NT2/D1 (cell line): ENCODE measurements at regions not wholly inside any gene's neighbourhood (a gene's known extent, or its start where the extent isn't known, plus 50 kb on each side); places are given as distances from the start of the nearest gene placed in this dataset.

Experiments used
- DNase-seq: peaks from one replicate; pipeline ENCODE4 v3.0.0-alpha.2; 2011; ENCODE audit warnings: low read depth, low spot score
- H3K27me3 ChIP-seq: 2 replicates; pipeline ENCODE4 v1.6.0; 2011; ENCODE audit warnings: mild to moderate bottlenecking; ENCODE audit not compliant: insufficient read length, insufficient read depth
- H3K36me3 ChIP-seq: 2 replicates; pipeline ENCODE4 v1.6.1; 2011; ENCODE audit warnings: mild to moderate bottlenecking, low read length, mixed read lengths; ENCODE audit not compliant: insufficient read depth, insufficient read length
- H3K4me1 ChIP-seq: 2 replicates; pipeline ENCODE4 v1.5.1; 2011; ENCODE audit not compliant: insufficient read depth, insufficient read length
- H3K4me3 ChIP-seq: 2 replicates; pipeline ENCODE4 v1.5.1; 2011; ENCODE audit warnings: low read depth; ENCODE audit not compliant: insufficient read length
- H3K9ac ChIP-seq: 2 replicates; pipeline ENCODE4 v1.6.0; 2011; ENCODE audit warnings: low read depth; ENCODE audit not compliant: insufficient read length
- H3K9me3 ChIP-seq: 2 replicates; pipeline ENCODE4 v1.5.1; 2011; ENCODE audit warnings: mild to moderate bottlenecking, low read length; ENCODE audit not compliant: insufficient read depth
- SUZ12 ChIP-seq: IDR thresholded peaks from 2 replicates; pipeline ENCODE4 v1.6.1; 2011; ENCODE audit not compliant: insufficient read length, insufficient read depth; ENCODE audit errors: extremely low read depth
- YY1 ChIP-seq: IDR thresholded peaks from 2 replicates; pipeline ENCODE4 v1.6.1; 2011; ENCODE audit not compliant: insufficient read length, insufficient read depth
- ZNF274 ChIP-seq: IDR thresholded peaks from 2 replicates; pipeline ENCODE4 v1.6.1; 2011; ENCODE audit warnings: mild to moderate bottlenecking, low read depth, low read length

- Histone ChIP-seq H3K9ac (no peak overlapping the region), H3K4me3 (no peak overlapping the region), H3K27me3 (no peaks in the 10 kb centered on the region), H3K9me3 (0 out of 2 replicates have a peak, but pooled peaks cover 5% of the 10 kb centered on the region), H3K4me1 (no peaks in the 10 kb centered on the region), H3K36me3 (no peaks in the 10 kb centered on the region)
- no peak for TF ChIP-seq SUZ12
- DNase-seq: no peak
Observed at GRCh38 chr5:68088302-68088701, 127.3 kb upstream of the PIK3R1 start.

- no peak for DNase-seq
- Histone ChIP-seq H3K36me3 (no peaks in the 10 kb centered on the region), H3K9ac (no peak overlapping the region), H3K27me3 (no peaks in the 10 kb centered on the region), H3K4me1 (no peaks in the 10 kb centered on the region), H3K9me3 (0 out of 2 replicates have a peak, but pooled peaks cover 5% of the 10 kb centered on the region), H3K4me3 (no peak overlapping the region)
- TF ChIP-seq SUZ12 (no peak), YY1 (no peak), ZNF274 (no peak)
Observed at GRCh38 chr5:68087866-68088265, 127.7 kb upstream of the PIK3R1 start.

GRCh38 chr5:68086857-68087256, 128.7 kb upstream of the PIK3R1 start:
- no peak overlapping the region for H3K9ac ChIP-seq
- H3K9me3 ChIP-seq: 0 out of 2 replicates have a peak, but pooled peaks cover 5% of the 10 kb centered on the region
- no peak overlapping the region for H3K4me3 ChIP-seq
- H3K36me3 ChIP-seq: no peaks in the 10 kb centered on the region
- H3K27me3 ChIP-seq: no peaks in the 10 kb centered on the region
- DNase-seq: no peak
- H3K4me1 ChIP-seq: no peaks in the 10 kb centered on the region
- no peak for TF ChIP-seq SUZ12
- TF ChIP-seq ZNF274: no peak

GRCh38 chr5:68086439-68086838, 129.1 kb upstream of the PIK3R1 start:
- Histone ChIP-seq H3K4me3 (no peak overlapping the region), H3K27me3 (no peaks in the 10 kb centered on the region), H3K4me1 (no peaks in the 10 kb centered on the region), H3K36me3 (no peaks in the 10 kb centered on the region), H3K9ac (no peak overlapping the region), H3K9me3 (0 out of 2 replicates have a peak, but pooled peaks cover 5% of the 10 kb centered on the region)
- no peak for DNase-seq
- TF ChIP-seq YY1 (no peak), SUZ12 (no peak), ZNF274 (no peak)

- Histone ChIP-seq H3K9me3 (no peaks in the 10 kb centered on the region), H3K36me3 (no peaks in the 10 kb centered on the region), H3K4me3 (no peak overlapping the region), H3K4me1 (no peaks in the 10 kb centered on the region), H3K27me3 (no peaks in the 10 kb centered on the region), H3K9ac (no peak overlapping the region)
- DNase-seq: no peak
- TF ChIP-seq YY1 (no peak), ZNF274 (no peak), SUZ12 (no peak)
Observed at GRCh38 chr5:68084396-68084795, 131.2 kb upstream of the PIK3R1 start.

- Histone ChIP-seq H3K9ac (no peak overlapping the region), H3K4me3 (no peak overlapping the region), H3K9me3 (no peaks in the 10 kb centered on the region), H3K27me3 (no peaks in the 10 kb centered on the region), H3K4me1 (no peaks in the 10 kb centered on the region), H3K36me3 (no peaks in the 10 kb centered on the region)
- no peak for DNase-seq
- no peak for TF ChIP-seq YY1
- no peak for TF ChIP-seq SUZ12
- no peak for TF ChIP-seq ZNF274
Observed at GRCh38 chr5:68080282-68081050, 135.1 kb upstream of the PIK3R1 start.

- no peaks in the 10 kb centered on the region for H3K9me3 ChIP-seq
- TF ChIP-seq YY1 (no peak), SUZ12 (no peak), ZNF274 (no peak)
Observed at GRCh38 chr5:68077349-68077894, 138.1 kb upstream of the PIK3R1 start.

More at GRCh38 chr5:68077349-68077894, 138.1 kb upstream of the PIK3R1 start:
- Histone ChIP-seq H3K27me3 (no peaks in the 10 kb centered on the region), H3K4me3 (no peak overlapping the region), H3K4me1 (no peaks in the 10 kb centered on the region), H3K36me3 (no peaks in the 10 kb centered on the region), H3K9ac (no peak overlapping the region)
- DNase-seq: no peak
